CD4-positive, alpha-beta T cell (primary cell): ENCODE measurements at regions not wholly inside any gene's neighbourhood (a gene's known extent, or its start where the extent isn't known, plus 50 kb on each side); places are given as distances from the start of the nearest gene placed in this dataset.

Source experiments
- ATAC-seq: fragments of 200-7000 bp; cut with Tn5 transposase; one replicate; pipeline ENCODE4 v1.10.0; 2022; ENCODE audit warnings: mild to moderate bottlenecking; ENCODE audit not compliant: poor library complexity
- CTCF ChIA-PET: fragments of 350-600 bp; sonication (Branson Sonifier 250); formaldehyde crosslinking; loops from one replicate; lab custom pipeline; 2021; ENCODE audit warnings: antibody characterized with exemption, inconsistent platforms; lab: Charles Lee
- POLR2A ChIA-PET: fragments of 350-600 bp; sonication (Branson Sonifier 250); formaldehyde crosslinking; loops from one replicate; lab custom pipeline; 2021; ENCODE audit warnings: antibody characterized with exemption, inconsistent platforms; lab: Charles Lee
- DNase-seq, 14 experiments: peaks; one replicate each; pipeline ENCODE4 v3.0.0-alpha.2; 2013 to 2020; ENCODE audit warnings: mixed read lengths in 2 of 14
- H3K27ac ChIP-seq, 2 donors: one replicate each; pipeline versions ENCODE4 v1.5.1 to v1.7.0; 2013; ENCODE audit warnings: low read length in 2 of 2, low read depth in 1 of 2, mild to moderate bottlenecking in 1 of 2
- H3K27me3 ChIP-seq, 2 experiments: 1 replicate in 1 of 2; 2 replicates in 1 of 2; pipeline versions ENCODE4 v1.6.1 to v1.7.0; 2013; ENCODE audit warnings: low read length in 2 of 2, control low read depth in 1 of 2, mild to moderate bottlenecking in 1 of 2, moderate library complexity in 1 of 2; ENCODE audit not compliant: insufficient read depth in 2 of 2, control insufficient read depth in 1 of 2
- H3K36me3 ChIP-seq: one replicate; pipeline ENCODE4 v1.6.1; 2013; ENCODE audit warnings: low read length, control low read depth; ENCODE audit not compliant: insufficient read depth
- H3K4me1 ChIP-seq: one replicate; pipeline ENCODE4 v1.6.1; 2013; ENCODE audit warnings: low read length, control low read depth; ENCODE audit not compliant: insufficient read depth
- H3K4me3 ChIP-seq: one replicate; pipeline ENCODE4 v1.5.1; 2013; ENCODE audit warnings: mild to moderate bottlenecking, low read length, moderate library complexity
- H3K9me3 ChIP-seq, 2 experiments: 1 replicate in 1 of 2; 2 replicates in 1 of 2; pipeline versions ENCODE4 v1.6.1 to v1.7.0; 2013; ENCODE audit warnings: low read length in 2 of 2, mild to moderate bottlenecking in 2 of 2, control low read depth in 1 of 2, moderate library complexity in 1 of 2; ENCODE audit not compliant: control insufficient read depth in 1 of 2, insufficient read depth in 1 of 2
- H3K27ac Mint-ChIP-seq: one replicate; pipeline ENCODE4 v1.8.0; 2020; ENCODE audit warnings: mixed read lengths
- H3K27me3 Mint-ChIP-seq: one replicate; pipeline ENCODE4 v1.8.0; 2021; ENCODE audit warnings: mixed read lengths
- H3K36me3 Mint-ChIP-seq: one replicate; pipeline ENCODE4 v1.8.0; 2021; ENCODE audit warnings: low read depth, mixed read lengths
- H3K4me1 Mint-ChIP-seq: one replicate; pipeline ENCODE4 v1.8.0; 2021; ENCODE audit warnings: low read depth, mixed read lengths
- H3K4me3 Mint-ChIP-seq: one replicate; pipeline ENCODE4 v1.8.0; 2020; ENCODE audit warnings: mild to moderate bottlenecking, mixed read lengths
- H3K9me3 Mint-ChIP-seq: one replicate; pipeline ENCODE4 v1.8.0; 2020; ENCODE audit warnings: mixed read lengths
- intact Hi-C, 2 experiments: fragments of 100-400 bp; cut with DNase I in 1 of 2; cut with micrococcal nuclease in 1 of 2; formaldehyde crosslinking; loops; one replicate each; pipeline versions ENCODE4 v1.15.1 to v1.9.0; 2023 to 2025; cut with DNase I, micrococcal nuclease
- TF ChIP-seq, protein P1 (sequence below): fragments of 200-600 bp; IDR thresholded peaks from one replicate; pipeline ENCODE4 v1.8.0; 2022; ENCODE audit warnings: antibody characterized with exemption, mild to moderate bottlenecking

- ChIA-PET POLR2A (no interaction called here), CTCF (no interaction called here)
- no peaks in the 10 kb centered on the region for H3K4me1 Mint-ChIP-seq
- peaks cover 20% of the 10 kb centered on the region for H3K27me3 Mint-ChIP-seq
- H3K4me1 ChIP-seq, result no peaks in the 10 kb centered on the region
- H3K36me3 ChIP-seq, result no peaks in the 10 kb centered on the region
- no peaks in the 10 kb centered on the region for H3K36me3 Mint-ChIP-seq
- no peak overlapping the region for H3K27ac Mint-ChIP-seq
- TF ChIP-seq, protein P1, sequence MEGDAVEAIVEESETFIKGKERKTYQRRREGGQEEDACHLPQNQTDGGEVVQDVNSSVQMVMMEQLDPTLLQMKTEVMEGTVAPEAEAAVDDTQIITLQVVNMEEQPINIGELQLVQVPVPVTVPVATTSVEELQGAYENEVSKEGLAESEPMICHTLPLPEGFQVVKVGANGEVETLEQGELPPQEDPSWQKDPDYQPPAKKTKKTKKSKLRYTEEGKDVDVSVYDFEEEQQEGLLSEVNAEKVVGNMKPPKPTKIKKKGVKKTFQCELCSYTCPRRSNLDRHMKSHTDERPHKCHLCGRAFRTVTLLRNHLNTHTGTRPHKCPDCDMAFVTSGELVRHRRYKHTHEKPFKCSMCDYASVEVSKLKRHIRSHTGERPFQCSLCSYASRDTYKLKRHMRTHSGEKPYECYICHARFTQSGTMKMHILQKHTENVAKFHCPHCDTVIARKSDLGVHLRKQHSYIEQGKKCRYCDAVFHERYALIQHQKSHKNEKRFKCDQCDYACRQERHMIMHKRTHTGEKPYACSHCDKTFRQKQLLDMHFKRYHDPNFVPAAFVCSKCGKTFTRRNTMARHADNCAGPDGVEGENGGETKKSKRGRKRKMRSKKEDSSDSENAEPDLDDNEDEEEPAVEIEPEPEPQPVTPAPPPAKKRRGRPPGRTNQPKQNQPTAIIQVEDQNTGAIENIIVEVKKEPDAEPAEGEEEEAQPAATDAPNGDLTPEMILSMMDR, result no peak
- H3K27me3 ChIP-seq, result peaks cover 0 to 2% of the 10 kb centered on the region in 2 experiments
- H3K4me3 Mint-ChIP-seq, result no peak overlapping the region
- intact Hi-C loops, result no loop called here
- DNase-seq (no peak), ATAC-seq (no peak)
- H3K4me3 ChIP-seq, result no peak overlapping the region
- H3K27ac ChIP-seq, result no peak overlapping the region
- H3K9me3 Mint-ChIP-seq, result no peaks in the 10 kb centered on the region
- H3K9me3 ChIP-seq, result peaks cover 0 to 10% of the 10 kb centered on the region in 2 experiments
Observed at GRCh38 chr12:98328467-98328866, 186.9 kb upstream of the TMPO start.

DNA sequence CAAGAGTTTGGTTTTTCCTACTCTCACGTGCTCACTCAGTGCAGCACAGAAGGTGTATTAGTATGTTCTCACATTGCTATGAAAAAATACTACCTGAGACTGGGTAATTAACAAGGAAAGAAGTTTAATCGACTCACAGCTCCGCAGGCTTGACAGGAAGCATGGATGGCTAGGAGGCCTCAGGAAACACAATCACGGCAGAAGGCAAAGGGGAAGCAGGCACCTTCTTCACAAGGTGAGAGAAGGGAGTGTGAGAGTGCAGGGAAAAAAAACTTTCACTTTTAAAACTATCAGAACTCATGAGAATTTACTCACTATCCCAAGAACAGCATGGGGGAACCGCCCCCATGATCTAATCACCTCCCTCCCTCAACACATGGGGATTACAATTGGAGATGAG lies 185.8 kb upstream of the TMPO start:
- no peaks in the 10 kb centered on the region for H3K4me1 ChIP-seq
- Mint-ChIP-seq H3K27me3 (peaks cover 20% of the 10 kb centered on the region), H3K36me3 (no peaks in the 10 kb centered on the region), H3K27ac (no peak overlapping the region), H3K4me1 (no peaks in the 10 kb centered on the region), H3K4me3 (no peak overlapping the region), H3K9me3 (no peaks in the 10 kb centered on the region)
- peaks cover 0 to 2% of the 10 kb centered on the region in 2 experiments for H3K27me3 ChIP-seq
- H3K36me3 ChIP-seq, result no peaks in the 10 kb centered on the region
- H3K9me3 ChIP-seq, result peaks cover 0 to 8% of the 10 kb centered on the region in 2 experiments
- DNase-seq (no peak), ATAC-seq (no peak)
- POLR2A ChIA-PET, result no interaction called here
- no peak overlapping the region for H3K4me3 ChIP-seq
- TF ChIP-seq, protein P1, result no peak
- no peak overlapping the region for H3K27ac ChIP-seq
- CTCF ChIA-PET, result no interaction called here
- intact Hi-C loops, result no loop called here

DNA sequence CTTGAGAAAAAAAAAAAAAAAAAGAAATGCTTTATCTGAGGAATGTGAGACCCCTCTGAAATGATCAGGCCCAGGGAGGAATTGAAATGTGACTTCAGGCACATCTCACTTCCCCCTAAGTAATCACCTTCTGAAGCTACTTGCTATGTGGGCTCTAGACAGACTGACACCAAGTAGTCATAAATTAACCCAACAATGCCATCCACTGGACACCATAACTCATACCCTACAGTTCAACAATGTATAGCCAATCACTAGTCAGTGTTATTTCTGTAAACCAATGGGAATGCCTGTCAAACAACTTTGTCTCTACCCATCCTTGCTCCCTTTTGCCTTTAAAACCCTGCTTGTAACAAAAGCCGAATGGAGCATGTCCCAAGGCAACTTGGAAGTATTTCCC lies 182.7 kb upstream of the TMPO start:
- Histone ChIP-seq H3K4me3 (no peak overlapping the region), H3K9me3 (no peaks in the 10 kb centered on the region), H3K27ac (no peak overlapping the region), H3K27me3 (peaks cover 2 to 7% of the 10 kb centered on the region in 2 experiments), H3K4me1 (no peaks in the 10 kb centered on the region), H3K36me3 (no peaks in the 10 kb centered on the region)
- intact Hi-C loops, result no loop called here
- H3K36me3 Mint-ChIP-seq, result no peaks in the 10 kb centered on the region
- H3K4me3 Mint-ChIP-seq, result no peak overlapping the region
- POLR2A ChIA-PET, result no interaction called here
- no peaks in the 10 kb centered on the region for H3K9me3 Mint-ChIP-seq
- no peaks in the 10 kb centered on the region for H3K4me1 Mint-ChIP-seq
- DNase-seq (no peak), ATAC-seq (no peak)
- TF ChIP-seq, protein P1, result no peak
- CTCF ChIA-PET, result no interaction called here
- H3K27ac Mint-ChIP-seq, result no peak overlapping the region
- peaks cover 17% of the 10 kb centered on the region for H3K27me3 Mint-ChIP-seq
